ENCODE measurements at regions not wholly inside any gene's neighbourhood (a gene's known extent, or its start where the extent isn't known, plus 50 kb on each side); places are given as distances from the start of the nearest gene placed in this dataset.

DNA sequence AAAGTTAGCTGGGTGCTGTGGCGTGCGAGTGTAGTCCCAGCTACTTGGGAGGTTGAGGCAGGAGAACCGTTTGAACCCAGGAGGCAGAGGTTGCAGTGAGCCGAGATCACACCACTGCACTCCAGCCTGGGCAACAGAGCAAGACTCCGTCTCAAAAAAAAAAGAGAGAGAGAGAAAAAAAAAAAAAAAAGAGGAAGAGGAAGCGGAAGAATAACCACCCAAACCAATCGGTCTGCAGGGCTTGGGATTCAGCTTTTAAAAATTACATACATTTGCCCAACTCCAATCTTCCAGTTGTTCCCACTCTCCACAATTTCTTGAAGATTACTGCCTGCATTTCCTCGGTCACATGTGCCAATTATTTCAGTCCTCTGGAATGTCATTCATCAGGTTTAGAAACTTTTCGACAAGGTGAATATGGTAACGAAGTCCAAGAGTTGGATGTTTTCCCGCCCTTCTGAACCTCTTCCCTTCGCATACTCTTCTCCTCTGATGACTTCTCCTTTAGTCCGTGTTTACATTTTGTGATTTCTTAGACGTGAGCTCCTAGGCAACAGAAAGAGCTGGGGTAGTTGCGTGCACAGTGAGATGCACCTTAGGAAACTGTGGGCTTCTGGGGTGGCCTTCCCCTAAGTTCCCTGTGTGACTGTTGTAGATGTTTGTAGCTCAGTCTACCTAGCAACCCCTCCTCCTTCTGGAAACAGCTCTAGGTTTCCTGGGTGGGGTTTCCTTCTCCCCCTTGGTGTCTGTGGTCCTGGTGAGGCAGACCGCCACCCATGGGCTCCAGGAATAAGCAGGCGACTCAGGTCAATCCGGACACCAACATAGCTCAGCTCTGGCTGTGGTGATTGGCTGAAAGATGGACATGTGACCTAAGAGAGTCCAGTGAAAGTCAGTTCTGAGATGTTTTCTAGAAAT, 63.0 kb upstream of the NCOA3 start:
- H2AFZ ChIP-seq (ENCODE audit: low read depth, low read length): no peak overlapping the region
- POLR2A ChIA-PET: interaction anchor here (0.7 kb wide), 2 partner anchors 63 to 220 kb away, joined by 6 to 8 read pairs; partner anchors contain the start of gene NCOA3
- dilution Hi-C loops (cut with MboI; ENCODE audit: extremely low pct_ligation_motif_present, low sequenced_read_pairs): no loop called here

More for the DNA sequence above, 63.0 kb upstream of the NCOA3 start:
- intact Hi-C loops (cut with micrococcal nuclease): no loop called here
- no peak overlapping the region for H3K4me2 ChIP-seq (ENCODE audit: insufficient read depth, low read length)
- H3K9me1 ChIP-seq (replicated peaks; ENCODE audit: control insufficient read depth, extremely low read depth, insufficient read depth, low read length): no peaks in the 10 kb centered on the region
- no peaks in the 10 kb centered on the region for H3K79me2 ChIP-seq (ENCODE audit: control insufficient read depth, insufficient read depth, low read length)
- H3K9ac ChIP-seq (replicated peaks; ENCODE audit: extremely low read depth, insufficient read depth, low read length): no peak overlapping the region
- DNase-seq (ENCODE audit: low read depth, low spot score): no peak
- no peaks in the 10 kb centered on the region for H3K4me1 ChIP-seq (ENCODE audit: control insufficient read depth, extremely low read depth, insufficient read depth, low read length)
- TF ChIP-seq JUN (IDR thresholded peaks at IDR 0.05; ENCODE audit: borderline replicate concordance, insufficient read depth, insufficient read length, low read depth) (no peak), POLR2AphosphoS5 (IDR thresholded peaks at IDR 0.05; ENCODE audit: insufficient read depth, low read depth, low read length) (no peak), POLR2A (IDR thresholded peaks at IDR 0.05; ENCODE audit: low read depth, low read length) (no peak), FOS (IDR thresholded peaks at IDR 0.05; ENCODE audit: borderline replicate concordance, insufficient read depth, low read length) (no peak), EZH2 (IDR thresholded peaks at IDR 0.05; ENCODE audit: borderline replicate concordance, low read depth, low read length, severe bottlenecking) (no peak)
- TF ChIP-seq, protein P1, sequence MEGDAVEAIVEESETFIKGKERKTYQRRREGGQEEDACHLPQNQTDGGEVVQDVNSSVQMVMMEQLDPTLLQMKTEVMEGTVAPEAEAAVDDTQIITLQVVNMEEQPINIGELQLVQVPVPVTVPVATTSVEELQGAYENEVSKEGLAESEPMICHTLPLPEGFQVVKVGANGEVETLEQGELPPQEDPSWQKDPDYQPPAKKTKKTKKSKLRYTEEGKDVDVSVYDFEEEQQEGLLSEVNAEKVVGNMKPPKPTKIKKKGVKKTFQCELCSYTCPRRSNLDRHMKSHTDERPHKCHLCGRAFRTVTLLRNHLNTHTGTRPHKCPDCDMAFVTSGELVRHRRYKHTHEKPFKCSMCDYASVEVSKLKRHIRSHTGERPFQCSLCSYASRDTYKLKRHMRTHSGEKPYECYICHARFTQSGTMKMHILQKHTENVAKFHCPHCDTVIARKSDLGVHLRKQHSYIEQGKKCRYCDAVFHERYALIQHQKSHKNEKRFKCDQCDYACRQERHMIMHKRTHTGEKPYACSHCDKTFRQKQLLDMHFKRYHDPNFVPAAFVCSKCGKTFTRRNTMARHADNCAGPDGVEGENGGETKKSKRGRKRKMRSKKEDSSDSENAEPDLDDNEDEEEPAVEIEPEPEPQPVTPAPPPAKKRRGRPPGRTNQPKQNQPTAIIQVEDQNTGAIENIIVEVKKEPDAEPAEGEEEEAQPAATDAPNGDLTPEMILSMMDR (IDR thresholded peaks at IDR 0.05; ENCODE audit: extremely low read depth in 1 of 2, insufficient read depth in 1 of 2, low read depth in 1 of 2, low read length in 2 of 2): no peak
- BruUV-seq (replicated peaks): no TSS peak
- H3K27ac ChIP-seq (ENCODE audit: insufficient read depth, low read depth, low read length): no peak overlapping the region
- FAIRE-seq: no peak
- H3K27me3 ChIP-seq (ENCODE audit: control insufficient read depth in 2 of 2, insufficient read depth in 2 of 2, low read length in 2 of 2): no peaks in the 10 kb centered on the region
- no peaks in the 10 kb centered on the region for H3K36me3 ChIP-seq (ENCODE audit: control insufficient read depth in 2 of 2, extremely low read depth in 1 of 2, insufficient read depth in 2 of 2, low read length in 2 of 2)
- no peak overlapping the region for H3K4me3 ChIP-seq (replicated peaks in 1 of 3; ENCODE audit: insufficient read depth in 1 of 3, low read depth in 1 of 3, low read length in 3 of 3)
- H4K20me1 ChIP-seq (replicated peaks; ENCODE audit: control insufficient read depth, extremely low read depth, insufficient read depth, low read length): no peaks in the 10 kb centered on the region
- no peaks in the 10 kb centered on the region for H3K9me3 ChIP-seq (replicated peaks; ENCODE audit: control insufficient read depth, insufficient read depth, low read length)
- CTCF ChIA-PET: interaction anchor here (0.6 to 1.6 kb wide), 4 partner anchors 18 to 182 kb away, joined by 3 to 4 read pairs (median 4); no protein-coding TSS in a partner anchor

All from endothelial cell of umbilical vein (primary cell).